ENCODE measurements at regions not wholly inside any gene's neighbourhood (a gene's known extent, or its start where the extent isn't known, plus 50 kb on each side); places are given as distances from the start of the nearest gene placed in this dataset.

- no peaks in the 10 kb centered on the region for H3K27me3 ChIP-seq (ENCODE audit: control insufficient read depth, extremely low read depth, insufficient read depth, low read length)
- H3K79me2 ChIP-seq (ENCODE audit: control insufficient read depth, insufficient read depth, low read length) = no peaks in the 10 kb centered on the region
- no peaks in the 10 kb centered on the region for H3K9me3 ChIP-seq (ENCODE audit: control insufficient read depth, low read depth, low read length)
- no peak for TF ChIP-seq CTCF (optimal IDR thresholded peaks at IDR 0.05 in 1 of 3, IDR thresholded peaks at IDR 0.05 in 1 of 3, conservative IDR thresholded peaks at IDR 0.05 in 1 of 3; ENCODE audit: extremely low read depth in 1 of 3, insufficient read depth in 2 of 3, low read length in 3 of 3)
- no peak for TF ChIP-seq EZH2 (IDR thresholded peaks at IDR 0.05; ENCODE audit: low read length)
- no peak overlapping the region for H2AFZ ChIP-seq (ENCODE audit: control insufficient read depth, low read length)
- no peak overlapping the region for H3K4me3 ChIP-seq (ENCODE audit: control insufficient read depth in 2 of 3, extremely low read depth in 1 of 3, insufficient read depth in 2 of 3, low read depth in 1 of 3, low read length in 3 of 3)
- H3K36me3 ChIP-seq (ENCODE audit: control insufficient read depth in 2 of 2, extremely low read depth in 1 of 2, insufficient read depth in 2 of 2, low read length in 2 of 2) = no peaks in the 10 kb centered on the region
- H3K4me2 ChIP-seq (ENCODE audit: control insufficient read depth, extremely low read depth, insufficient read depth, low read depth, low read length) = no peak overlapping the region
- H4K20me1 ChIP-seq (ENCODE audit: control insufficient read depth, extremely low read depth, insufficient read depth, low read length) = no peaks in the 10 kb centered on the region
- no peaks in the 10 kb centered on the region for H3K9me1 ChIP-seq (ENCODE audit: control insufficient read depth, extremely low read depth, insufficient read depth, low read length)
- DNase-seq (ENCODE audit: low read depth, low spot score) = no peak
- no peaks in the 10 kb centered on the region for H3K4me1 ChIP-seq (ENCODE audit: control insufficient read depth, extremely low read depth, insufficient read depth, low read length)
- dilution Hi-C loops (cut with MboI; ENCODE audit: extremely low pct_ligation_motif_present, low sequenced_read_pairs) = no loop called here
- H3K27ac ChIP-seq (ENCODE audit: control insufficient read depth, insufficient read depth, low read length) = no peak overlapping the region
- no peak for FAIRE-seq
- H3K9ac ChIP-seq (ENCODE audit: control insufficient read depth, extremely low read depth, insufficient read depth, low read length) = no peak overlapping the region
Observed at GRCh38 chr7:119219663-119220062, 995.2 kb downstream of the ANKRD7 start.

GRCh38 chr7:119223930-119224329, 999.4 kb downstream of the ANKRD7 start:
- Histone ChIP-seq H3K27ac (ENCODE audit: control insufficient read depth, insufficient read depth, low read length) (no peak overlapping the region), H3K9me3 (ENCODE audit: control insufficient read depth, low read depth, low read length) (no peaks in the 10 kb centered on the region), H3K4me1 (ENCODE audit: control insufficient read depth, extremely low read depth, insufficient read depth, low read length) (no peaks in the 10 kb centered on the region), H3K9me1 (ENCODE audit: control insufficient read depth, extremely low read depth, insufficient read depth, low read length) (no peaks in the 10 kb centered on the region), H3K9ac (ENCODE audit: control insufficient read depth, extremely low read depth, insufficient read depth, low read length) (no peak overlapping the region), H3K4me2 (ENCODE audit: control insufficient read depth, extremely low read depth, insufficient read depth, low read depth, low read length) (no peak overlapping the region), H3K27me3 (ENCODE audit: control insufficient read depth, extremely low read depth, insufficient read depth, low read length) (no peaks in the 10 kb centered on the region), H3K79me2 (ENCODE audit: control insufficient read depth, insufficient read depth, low read length) (no peaks in the 10 kb centered on the region), H3K4me3 (ENCODE audit: control insufficient read depth in 2 of 3, extremely low read depth in 1 of 3, insufficient read depth in 2 of 3, low read depth in 1 of 3, low read length in 3 of 3) (no peak overlapping the region), H3K36me3 (ENCODE audit: control insufficient read depth in 2 of 2, extremely low read depth in 1 of 2, insufficient read depth in 2 of 2, low read length in 2 of 2) (no peaks in the 10 kb centered on the region), H2AFZ (ENCODE audit: control insufficient read depth, low read length) (no peak overlapping the region), H4K20me1 (ENCODE audit: control insufficient read depth, extremely low read depth, insufficient read depth, low read length) (no peaks in the 10 kb centered on the region)
- no peak for TF ChIP-seq CTCF (optimal IDR thresholded peaks at IDR 0.05 in 1 of 3, IDR thresholded peaks at IDR 0.05 in 1 of 3, conservative IDR thresholded peaks at IDR 0.05 in 1 of 3; ENCODE audit: extremely low read depth in 1 of 3, insufficient read depth in 2 of 3, low read length in 3 of 3)
- TF ChIP-seq EZH2 (IDR thresholded peaks at IDR 0.05; ENCODE audit: low read length) = no peak
- dilution Hi-C loops (cut with MboI; ENCODE audit: extremely low pct_ligation_motif_present, low sequenced_read_pairs) = no loop called here
- FAIRE-seq (no peak), DNase-seq (ENCODE audit: low read depth, low spot score) (no peak)

Data from keratinocyte (primary cell).